Peyer's patch (tissue), 4 donors: ENCODE measurements at regions not wholly inside any gene's neighbourhood (a gene's known extent, or its start where the extent isn't known, plus 50 kb on each side); places are given as distances from the start of the nearest gene placed in this dataset.

Source experiments
- POLR2A ChIP-seq, 2 donors: fragments of 450-650 bp; IDR thresholded peaks; one replicate each; pipeline ENCODE4 v1.5.1; 2017; ENCODE audit warnings: antibody characterized with exemption in 2 of 2, mild to moderate bottlenecking in 2 of 2, moderate library complexity in 2 of 2
- TF ChIP-seq, protein P1 (sequence below), 6 experiments: fragments of 450-650 bp in 4 of 6; fragments of 200-600 bp in 2 of 6; sonication (generic) in 1 of 6; IDR thresholded peaks; one replicate each; pipeline ENCODE4 v1.5.1; 2017 to 2019; ENCODE audit warnings: antibody characterized with exemption in 6 of 6, mild to moderate bottlenecking in 3 of 6, moderate library complexity in 1 of 6

DNA sequence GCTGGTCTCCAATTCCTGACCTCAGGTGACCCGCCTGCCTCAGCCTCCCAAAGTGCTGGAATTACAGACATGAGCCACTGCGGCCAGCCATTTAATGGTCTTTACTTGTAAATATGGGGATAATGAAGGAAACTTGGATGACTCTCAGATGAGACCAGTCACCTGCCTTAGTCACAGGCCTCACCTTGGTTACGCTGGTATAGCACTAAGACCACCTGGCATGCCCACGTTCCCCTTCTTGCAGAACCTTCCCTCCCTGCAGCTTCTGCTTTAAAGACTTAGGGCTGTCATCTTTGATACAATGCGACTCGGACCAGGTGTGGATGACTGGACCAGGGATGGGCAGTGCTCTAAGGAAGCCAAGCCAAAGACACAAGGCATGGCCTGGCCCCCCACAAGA, 629.9 kb downstream of the CCDC171 start:
- TF ChIP-seq, protein P1, sequence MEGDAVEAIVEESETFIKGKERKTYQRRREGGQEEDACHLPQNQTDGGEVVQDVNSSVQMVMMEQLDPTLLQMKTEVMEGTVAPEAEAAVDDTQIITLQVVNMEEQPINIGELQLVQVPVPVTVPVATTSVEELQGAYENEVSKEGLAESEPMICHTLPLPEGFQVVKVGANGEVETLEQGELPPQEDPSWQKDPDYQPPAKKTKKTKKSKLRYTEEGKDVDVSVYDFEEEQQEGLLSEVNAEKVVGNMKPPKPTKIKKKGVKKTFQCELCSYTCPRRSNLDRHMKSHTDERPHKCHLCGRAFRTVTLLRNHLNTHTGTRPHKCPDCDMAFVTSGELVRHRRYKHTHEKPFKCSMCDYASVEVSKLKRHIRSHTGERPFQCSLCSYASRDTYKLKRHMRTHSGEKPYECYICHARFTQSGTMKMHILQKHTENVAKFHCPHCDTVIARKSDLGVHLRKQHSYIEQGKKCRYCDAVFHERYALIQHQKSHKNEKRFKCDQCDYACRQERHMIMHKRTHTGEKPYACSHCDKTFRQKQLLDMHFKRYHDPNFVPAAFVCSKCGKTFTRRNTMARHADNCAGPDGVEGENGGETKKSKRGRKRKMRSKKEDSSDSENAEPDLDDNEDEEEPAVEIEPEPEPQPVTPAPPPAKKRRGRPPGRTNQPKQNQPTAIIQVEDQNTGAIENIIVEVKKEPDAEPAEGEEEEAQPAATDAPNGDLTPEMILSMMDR (IDR thresholded peaks at IDR 0.05), result no peak
- no peak for TF ChIP-seq POLR2A (IDR thresholded peaks at IDR 0.05)
